DMS79 treated with DMSO at 0.1 percent for 48 hours (cell line): ENCODE measurements at regions not wholly inside any gene's neighbourhood (a gene's known extent, or its start where the extent isn't known, plus 50 kb on each side); places are given as distances from the start of the nearest gene placed in this dataset.

Source experiments
- DNase-seq: peaks from one replicate; lab custom pipeline; 2025; lab: John Stamatoyannopoulos, UW

DNA sequence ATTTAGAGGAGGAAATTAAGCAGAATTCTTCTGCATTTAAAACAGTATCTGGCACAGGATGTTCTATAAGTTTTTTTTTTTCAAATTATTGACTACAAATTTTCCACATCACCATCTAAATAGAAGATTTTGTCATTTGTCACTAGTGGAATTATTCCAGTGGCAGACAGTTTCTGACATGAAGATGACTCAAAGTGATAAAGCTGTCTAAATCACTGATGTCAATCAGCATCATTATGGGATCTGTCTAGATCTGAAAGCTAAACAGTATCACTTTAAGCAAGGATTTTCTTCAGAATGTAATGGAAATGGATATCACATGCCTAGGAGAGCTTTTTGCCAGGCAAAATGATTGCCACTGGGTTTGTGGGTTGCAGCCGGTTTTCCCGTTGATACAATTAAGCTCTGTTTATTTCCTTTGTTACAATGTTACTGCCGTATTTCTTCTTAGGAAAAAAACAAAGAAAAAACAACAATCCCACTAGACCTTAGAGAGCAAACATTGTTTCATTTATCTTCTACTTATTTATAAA, 1657.0 kb upstream of the PRR20A start:
- no peak for DNase-seq

GRCh38 chr13:55493297-55493696, 1647.4 kb upstream of the PRR20A start:
- DNase-seq: no peak

- no peak for DNase-seq
Observed at GRCh38 chr13:55497486-55497885, 1643.2 kb upstream of the PRR20A start.

GRCh38 chr13:55500694-55501093, 1640.0 kb upstream of the PRR20A start:
- DNase-seq: no peak

DNA sequence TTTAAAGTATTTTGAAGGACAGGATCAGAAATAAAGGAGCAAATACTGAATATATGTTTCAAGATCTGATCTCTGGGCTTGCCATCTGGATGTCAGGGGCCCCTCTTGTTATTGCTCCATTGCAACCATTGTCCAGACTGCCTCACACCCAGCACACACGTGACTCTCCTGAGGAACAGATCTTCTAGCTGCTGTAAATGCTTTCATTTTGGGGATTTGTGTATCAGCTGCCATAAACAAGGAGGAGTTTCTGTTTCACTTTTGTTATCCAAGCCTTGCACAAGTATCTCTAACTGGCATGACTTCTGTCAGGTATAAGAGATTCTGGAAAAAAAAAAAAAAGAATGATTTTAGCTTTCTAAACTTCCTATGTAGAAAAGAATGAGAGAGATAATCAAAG, 1624.1 kb upstream of the PRR20A start:
- no peak for DNase-seq

DNA sequence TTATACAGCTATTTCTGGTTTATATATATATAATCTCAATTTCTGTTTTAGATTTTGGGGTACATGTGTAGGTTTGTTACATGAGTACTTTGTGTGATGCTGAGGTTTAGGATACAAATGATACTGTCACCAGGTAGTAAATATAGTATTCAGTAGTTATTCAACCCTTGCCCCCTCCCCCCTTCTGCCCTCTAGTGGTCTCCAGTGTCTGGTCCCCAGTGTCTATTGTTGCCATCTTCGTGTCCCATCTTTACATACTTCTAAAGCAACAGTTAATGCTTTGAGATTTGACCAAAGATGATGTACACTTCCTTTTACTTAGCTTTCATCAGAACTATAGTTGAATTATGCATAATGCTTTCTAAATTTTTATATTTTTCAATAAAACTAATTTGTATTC, 1623.4 kb upstream of the PRR20A start:
- DNase-seq: no peak

GRCh38 chr13:55528434-55528833, 1612.3 kb upstream of the PRR20A start:
- no peak for DNase-seq

DNA sequence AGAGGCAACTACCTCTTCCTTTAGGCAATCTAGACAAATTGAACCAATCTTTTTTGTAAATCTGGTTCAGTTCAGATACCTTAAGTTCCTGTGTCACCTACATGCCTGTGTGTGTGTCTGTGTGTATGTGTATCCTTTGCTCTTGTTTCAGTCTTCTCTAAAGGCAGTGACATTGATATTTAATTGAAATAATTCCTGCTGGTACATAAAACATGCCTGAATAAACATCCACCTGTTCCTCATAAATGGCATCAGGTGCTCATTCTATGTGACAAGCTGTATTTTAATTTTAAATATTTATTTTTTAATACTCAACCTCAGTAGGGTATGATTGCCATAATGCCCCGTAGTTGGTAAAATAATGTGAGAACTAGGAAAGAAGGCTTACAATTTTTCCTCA, 1606.4 kb upstream of the PRR20A start:
- no peak for DNase-seq

GRCh38 chr13:55538424-55538823, 1602.3 kb upstream of the PRR20A start:
- no peak for DNase-seq

DNA sequence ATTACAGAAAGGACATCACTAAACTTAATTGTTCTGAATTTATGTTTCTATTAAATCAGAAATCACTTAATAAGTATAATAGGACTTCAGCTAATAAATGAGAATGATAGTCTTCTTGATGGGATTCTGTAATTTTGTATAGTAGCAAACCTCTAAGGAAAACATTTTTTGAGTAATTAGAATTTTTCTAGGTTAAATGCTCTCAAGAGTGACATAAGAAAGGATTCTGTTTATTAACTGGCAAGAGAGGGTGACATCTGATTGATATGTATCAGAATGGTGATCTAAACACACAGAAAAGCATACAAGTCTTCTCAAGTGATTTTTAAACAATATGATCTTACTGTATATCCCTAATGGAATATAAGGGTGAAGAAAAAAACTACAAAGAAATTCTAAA, 1597.7 kb upstream of the PRR20A start:
- no peak for DNase-seq

GRCh38 chr13:55550624-55551023, 1590.1 kb upstream of the PRR20A start:
- no peak for DNase-seq

DNA sequence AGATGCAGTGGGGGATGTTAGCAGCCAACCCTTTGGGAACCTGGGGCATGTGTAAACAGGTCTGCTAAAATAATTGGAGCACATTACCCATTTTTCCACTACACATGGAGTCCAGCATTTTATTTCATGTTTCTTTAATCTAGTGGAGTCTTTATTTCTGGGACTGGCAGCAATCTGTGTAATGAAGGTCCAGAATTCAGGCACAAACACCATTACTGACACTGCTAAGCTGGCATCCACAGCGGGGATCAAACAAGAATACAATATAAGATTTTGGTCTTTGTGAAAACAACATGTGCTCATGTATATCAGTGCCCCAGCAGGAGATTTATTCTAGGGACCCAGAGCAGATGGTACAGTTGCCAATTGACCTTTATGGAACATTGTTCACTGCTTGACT, 1587.0 kb upstream of the PRR20A start:
- DNase-seq: no peak

- DNase-seq: no peak
Observed at GRCh38 chr13:55554741-55555140, 1586.0 kb upstream of the PRR20A start.

DNA sequence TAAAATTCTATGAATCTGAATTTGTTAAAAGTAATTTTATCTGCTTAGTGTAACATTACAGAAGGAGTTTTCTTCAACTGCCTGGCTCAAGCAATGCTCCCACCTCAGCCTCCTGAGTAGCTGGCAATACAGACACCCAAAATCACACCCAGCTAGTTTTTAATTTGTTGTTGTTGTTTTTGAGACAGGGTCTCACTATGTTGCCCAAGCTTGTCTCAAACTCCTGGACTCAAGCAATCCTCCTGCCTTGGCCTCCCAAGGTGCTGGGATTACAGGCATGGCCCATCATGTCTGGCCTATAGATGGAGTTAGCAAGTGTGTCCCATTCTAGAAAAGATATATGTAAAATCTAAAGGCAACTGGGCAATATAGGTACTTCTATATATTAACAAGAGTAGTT, 1580.4 kb upstream of the PRR20A start:
- no peak for DNase-seq

DNA sequence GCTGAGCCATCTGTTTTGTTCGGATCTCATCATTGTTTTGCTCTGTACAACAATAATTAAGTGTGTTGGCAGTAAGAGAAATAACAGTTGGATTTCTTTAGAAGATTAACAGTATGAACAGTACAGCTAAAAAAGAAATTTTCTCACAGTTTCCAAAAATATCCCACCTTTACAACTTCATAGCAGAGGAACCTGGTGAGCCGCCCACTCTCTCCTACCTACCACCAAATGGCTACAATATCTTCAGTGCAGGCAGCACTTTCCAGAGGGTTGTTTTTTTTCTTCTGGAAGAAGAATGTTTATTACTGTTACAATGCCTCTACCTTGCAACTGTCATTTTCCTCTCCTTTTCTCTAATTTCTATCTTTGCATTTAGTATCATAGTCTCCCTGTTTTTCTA, 1577.5 kb upstream of the PRR20A start:
- DNase-seq: no peak

- DNase-seq: no peak
Observed at GRCh38 chr13:55566334-55566733, 1574.4 kb upstream of the PRR20A start.

- DNase-seq: no peak
Observed at GRCh38 chr13:55566779-55567178, 1573.9 kb upstream of the PRR20A start.

DNA sequence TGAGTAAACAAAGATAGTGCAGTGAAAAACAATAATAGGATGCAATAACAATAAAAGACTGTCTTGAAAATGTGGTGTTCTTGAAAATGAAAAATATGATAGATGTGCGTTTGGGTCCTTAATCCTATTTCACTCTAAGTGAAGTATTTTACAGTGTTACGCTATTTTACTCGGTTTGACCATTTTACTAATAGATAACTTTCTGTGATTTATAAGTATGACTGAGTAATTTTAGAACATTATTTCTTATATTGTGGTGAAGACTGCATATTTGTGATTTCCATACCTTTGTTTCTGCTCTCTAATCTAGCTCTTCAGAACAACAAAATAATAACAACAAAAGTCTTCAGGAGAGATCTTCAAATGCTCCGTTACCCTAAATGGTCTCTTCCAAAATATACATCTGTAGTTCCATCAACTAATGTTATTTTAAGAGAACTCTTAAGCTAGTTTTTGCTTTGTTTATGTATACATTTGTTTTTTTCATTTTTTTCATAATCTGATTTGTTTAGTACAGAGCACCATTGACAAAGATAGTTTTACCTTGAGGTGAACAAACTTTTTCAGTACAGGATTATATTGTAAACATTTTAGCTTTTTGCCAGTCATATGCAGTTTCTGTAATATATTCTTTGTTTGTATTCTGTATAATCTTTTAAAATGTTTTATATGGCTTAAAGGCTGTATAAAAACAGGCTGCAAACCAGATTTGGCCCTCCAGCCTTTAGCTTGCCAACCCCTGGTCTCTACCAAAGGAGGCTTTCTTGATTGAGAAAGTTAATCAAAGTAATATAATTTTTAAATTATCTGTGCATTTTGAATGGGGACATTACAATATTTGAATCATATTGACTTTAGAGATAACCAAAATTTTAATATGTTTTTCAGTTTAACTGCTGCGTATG, 1572.7 kb upstream of the PRR20A start:
- no peak for DNase-seq

DNA sequence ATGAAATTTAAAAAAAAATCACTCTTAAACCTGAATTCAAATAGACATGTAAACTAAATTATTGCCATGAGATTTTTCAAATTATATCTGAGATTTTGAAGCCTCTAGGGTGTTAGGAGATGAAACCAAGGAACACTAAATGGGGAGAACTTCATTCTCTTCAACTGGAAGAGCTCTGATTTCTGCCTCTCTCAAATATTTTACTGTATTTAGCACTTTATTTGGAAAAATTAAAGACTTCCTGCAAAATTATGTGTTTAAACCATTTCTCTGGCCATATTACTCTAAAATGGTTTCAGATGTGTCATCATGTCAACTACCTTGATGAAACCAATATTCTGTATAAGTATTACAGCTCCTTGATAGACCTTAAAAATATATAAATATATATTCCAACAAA, 1571.6 kb upstream of the PRR20A start:
- no peak for DNase-seq

- no peak for DNase-seq
Observed at GRCh38 chr13:55569514-55569913, 1571.2 kb upstream of the PRR20A start.

- no peak for DNase-seq
Observed at GRCh38 chr13:55570371-55570770, 1570.3 kb upstream of the PRR20A start.

DNA sequence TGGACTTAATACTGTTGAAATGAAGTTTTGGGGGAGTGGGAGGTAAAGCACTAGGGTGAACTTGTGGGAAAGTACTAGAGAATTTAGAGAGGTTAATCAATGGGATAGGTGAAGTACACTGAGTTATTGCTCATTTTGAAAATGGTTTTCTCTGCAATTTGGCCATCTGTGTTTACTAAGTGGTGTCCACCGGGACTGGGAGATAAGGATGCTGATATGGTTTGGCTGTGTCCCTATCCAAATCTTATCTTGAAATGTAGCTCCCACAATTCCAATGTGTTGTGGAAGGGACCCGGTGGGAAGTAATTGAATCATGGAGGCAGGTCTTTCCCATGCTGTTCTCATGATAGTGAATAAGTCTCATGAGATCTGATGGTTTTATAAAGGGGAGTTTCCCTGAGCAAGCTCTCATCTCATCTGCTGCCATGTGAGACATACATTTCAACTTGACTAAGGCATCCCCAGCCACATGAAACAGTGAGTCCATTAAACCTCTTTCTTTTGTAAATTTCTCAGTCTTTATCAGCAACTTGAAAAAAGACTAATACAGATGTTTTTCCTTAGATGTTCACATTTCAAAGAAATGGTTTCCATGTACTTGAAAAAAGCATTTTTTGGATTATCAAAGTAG, 1569.4 kb upstream of the PRR20A start:
- no peak for DNase-seq

GRCh38 chr13:55572408-55572807, 1568.3 kb upstream of the PRR20A start:
- no peak for DNase-seq
